GM21737 (cell line): ENCODE measurements at regions not wholly inside any gene's neighbourhood (a gene's known extent, or its start where the extent isn't known, plus 50 kb on each side); places are given as distances from the start of the nearest gene placed in this dataset.

Source experiments
- ATAC-seq: cut with Tn5 transposase; IDR thresholded peaks from one replicate; pipeline ENCODE4 v1.9.1; 2021; ENCODE audit warnings: mild to moderate bottlenecking, moderate library complexity; ENCODE audit not compliant: unreplicated experiment

DNA sequence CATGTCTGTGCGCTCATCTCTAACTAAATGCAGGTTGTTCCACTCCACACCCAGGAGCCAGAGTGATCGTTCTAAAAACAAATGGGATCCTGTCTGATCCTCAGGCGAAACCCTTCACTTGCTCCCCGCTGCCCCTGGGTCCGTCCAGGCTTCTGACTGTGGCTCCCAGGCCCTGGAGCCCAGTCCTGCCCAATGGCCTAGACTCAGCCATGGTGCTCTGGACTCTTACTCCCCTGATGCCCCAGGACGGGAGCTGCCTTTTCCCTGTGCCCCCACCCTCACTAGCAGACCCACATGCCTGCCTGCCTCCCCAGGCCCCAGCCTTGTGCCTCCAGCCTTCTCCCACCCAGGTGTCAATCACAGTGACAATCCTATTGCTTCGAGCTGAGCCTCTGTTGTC lies 256.7 kb downstream of the BMP7 start:
- ATAC-seq: no peak

DNA sequence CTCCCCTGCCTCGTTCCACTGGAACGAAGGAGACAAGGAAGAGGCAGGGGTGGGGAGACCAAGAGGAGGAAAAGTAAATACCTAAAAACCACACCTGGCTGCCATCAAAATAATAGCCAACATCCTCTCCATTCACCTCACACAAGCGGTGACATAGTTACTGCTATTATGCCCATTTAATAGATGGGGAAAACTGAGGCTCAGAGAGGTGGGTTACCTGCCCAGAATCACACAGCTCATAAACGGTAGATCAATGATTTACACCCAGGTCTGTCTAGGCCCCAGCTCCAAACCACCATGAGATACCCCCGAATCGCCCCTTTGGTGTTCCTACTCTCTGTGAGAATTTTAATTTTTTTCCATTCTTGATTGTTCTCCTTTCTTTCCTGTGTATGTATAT lies 253.8 kb downstream of the BMP7 start:
- ATAC-seq: no peak

DNA sequence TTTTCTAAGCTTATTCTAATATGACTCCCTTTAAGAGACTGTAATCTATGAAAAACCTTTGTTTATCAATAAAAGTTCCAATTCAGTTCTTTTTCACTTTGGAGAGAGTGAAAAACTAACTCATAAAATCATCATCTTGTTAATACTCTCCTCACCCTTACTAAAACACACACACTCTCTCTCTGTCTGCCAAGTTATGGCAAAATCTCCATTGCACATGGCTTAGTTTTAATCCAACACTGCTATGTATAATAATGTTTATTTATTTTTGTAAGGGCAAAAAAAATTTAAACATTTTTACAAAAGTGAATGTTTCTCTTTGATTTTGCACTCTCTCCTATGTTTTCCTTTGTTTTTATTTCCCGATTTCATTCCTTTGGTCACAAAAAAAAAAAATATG lies 253.2 kb downstream of the BMP7 start:
- no peak for ATAC-seq

GRCh38 chr20:57013741-57014140 lies 252.7 kb downstream of the BMP7 start:
- ATAC-seq: no peak

GRCh38 chr20:57020364-57020763 lies 246.1 kb downstream of the BMP7 start:
- no peak for ATAC-seq

DNA sequence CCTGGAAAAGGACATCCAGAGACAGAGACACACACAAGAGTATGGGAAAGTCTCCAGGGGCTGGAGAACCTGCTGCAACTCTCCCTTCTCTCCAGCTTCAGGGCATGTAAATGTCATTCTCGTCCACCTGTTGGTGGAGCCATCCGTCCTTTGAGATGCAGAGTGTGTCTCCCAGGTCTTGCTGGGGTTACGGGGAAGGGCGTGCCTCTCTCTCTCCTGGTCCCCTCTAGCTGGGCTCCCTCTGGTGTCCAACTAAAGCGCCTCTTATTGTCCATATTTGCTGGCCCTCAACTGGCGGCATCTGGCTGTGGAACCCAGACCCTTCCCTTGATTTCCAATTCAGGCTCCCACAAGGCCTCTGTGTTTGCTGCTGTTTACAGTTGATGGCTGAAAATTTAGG lies 244.1 kb downstream of the BMP7 start:
- no peak for ATAC-seq

DNA sequence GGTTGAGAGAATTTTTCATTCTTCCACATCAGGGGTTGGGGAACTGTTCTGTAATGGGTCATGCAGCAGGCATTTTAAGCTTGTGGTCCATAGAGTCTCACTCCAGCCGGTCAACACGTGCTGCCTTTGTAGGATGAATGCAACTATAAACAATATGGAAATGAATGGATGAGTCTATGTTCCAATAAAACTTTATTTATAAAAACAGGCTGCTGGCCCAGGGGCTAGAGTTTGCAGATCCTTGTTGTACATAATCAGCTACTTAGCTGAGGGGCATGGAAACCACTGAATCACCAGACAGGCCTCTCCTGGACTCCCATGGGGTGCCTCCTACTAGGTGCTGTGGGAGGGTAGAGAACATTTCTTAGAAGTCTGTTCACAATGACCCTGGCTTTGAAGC lies 243.4 kb downstream of the BMP7 start:
- no peak for ATAC-seq

DNA sequence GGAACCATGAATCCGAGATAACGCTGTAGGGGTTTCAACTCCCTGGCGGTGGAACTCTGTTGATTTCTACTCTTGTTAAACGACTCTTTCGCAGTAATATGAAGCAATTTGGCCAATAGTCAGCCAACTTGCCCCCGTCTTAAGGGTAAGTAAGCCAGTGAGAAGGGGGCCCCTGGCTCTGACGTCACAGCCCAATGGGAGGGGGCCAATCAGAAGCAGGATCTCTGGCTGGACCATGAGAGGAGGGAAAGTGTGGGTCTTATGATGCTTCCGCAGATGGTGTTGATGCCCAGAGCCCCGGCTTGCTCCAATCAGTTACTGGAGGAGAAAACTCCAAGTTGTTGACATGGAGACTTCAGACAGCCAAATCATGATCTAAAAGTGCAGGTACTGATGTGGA lies 242.4 kb downstream of the BMP7 start:
- ATAC-seq: no peak

- no peak for ATAC-seq
Observed at GRCh38 chr20:57024849-57025248, 241.6 kb downstream of the BMP7 start.

GRCh38 chr20:57025261-57025660 lies 241.2 kb downstream of the BMP7 start:
- no peak for ATAC-seq

DNA sequence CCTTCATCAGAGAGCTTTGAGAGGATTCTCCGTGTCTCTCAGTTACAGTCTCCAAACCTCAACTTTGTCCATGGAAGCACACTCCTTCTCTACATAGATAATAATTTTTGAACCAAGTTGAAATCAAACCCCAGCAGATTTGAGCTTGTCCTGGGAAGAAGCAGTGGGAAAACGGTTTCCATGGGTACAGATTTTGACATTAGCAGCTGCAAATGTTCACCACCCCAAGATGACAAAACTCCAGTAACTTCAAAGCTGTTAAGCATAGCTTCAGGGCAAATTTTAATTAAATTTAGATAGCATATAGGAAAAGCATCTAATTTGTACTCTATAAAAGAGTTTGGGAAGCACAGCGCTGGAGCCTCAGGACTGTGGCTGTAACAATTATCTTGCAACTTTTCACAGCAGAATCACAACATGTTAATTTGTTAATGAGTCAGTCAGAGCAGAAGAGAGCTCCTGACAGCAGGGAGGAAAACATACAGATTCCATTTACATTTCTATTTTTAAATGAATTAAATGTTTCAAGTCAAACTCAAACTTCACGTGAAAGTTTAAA lies 240.7 kb downstream of the BMP7 start:
- ATAC-seq: no peak

DNA sequence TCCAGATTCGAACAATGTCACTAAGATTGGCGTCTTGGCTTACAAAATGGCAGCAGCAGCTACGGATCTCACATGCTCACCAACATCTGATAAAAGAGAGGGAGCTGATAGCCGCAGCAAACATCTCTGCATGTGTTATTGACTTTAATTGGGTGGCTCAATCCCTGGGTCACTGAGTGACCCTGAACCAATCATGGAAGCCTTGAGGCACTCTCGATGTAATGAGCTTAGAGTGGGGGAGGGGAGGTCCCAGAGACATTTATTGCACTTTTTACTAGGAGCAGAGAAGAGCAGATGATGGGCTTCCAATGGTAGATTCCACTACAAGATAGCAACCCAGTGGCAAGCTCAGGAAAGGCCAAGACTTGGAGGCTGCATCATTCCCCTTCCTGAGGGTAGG lies 238.7 kb downstream of the BMP7 start:
- ATAC-seq: no peak

- ATAC-seq: no peak
Observed at GRCh38 chr20:57030611-57031600, 235.5 kb downstream of the BMP7 start.

DNA sequence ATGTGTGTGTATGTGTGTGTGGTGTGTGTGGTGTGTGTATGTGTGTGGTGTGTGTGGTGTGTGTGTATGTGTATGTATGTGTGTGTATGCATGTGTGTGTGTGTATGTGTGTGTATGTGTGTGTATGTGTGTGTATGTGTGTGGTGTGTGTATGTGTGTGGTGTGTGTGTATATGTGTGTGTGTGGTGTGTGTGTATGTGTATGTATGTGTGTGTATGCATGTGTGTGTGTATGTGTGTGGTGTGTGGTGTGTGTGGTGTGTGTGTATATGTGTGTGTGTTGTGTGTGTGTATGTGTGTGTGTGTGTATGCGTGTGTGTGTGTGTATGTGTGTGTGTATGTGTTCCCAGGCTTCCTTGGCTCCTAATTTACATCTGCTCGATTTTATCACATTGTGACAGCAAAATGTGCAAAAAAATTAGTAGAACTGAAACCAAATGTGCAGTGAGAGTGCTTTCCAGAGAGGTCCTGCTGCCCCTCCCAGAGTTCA lies 234.5 kb downstream of the BMP7 start:
- no peak for ATAC-seq

- no peak for ATAC-seq
Observed at GRCh38 chr20:57032847-57033246, 233.6 kb downstream of the BMP7 start.

DNA sequence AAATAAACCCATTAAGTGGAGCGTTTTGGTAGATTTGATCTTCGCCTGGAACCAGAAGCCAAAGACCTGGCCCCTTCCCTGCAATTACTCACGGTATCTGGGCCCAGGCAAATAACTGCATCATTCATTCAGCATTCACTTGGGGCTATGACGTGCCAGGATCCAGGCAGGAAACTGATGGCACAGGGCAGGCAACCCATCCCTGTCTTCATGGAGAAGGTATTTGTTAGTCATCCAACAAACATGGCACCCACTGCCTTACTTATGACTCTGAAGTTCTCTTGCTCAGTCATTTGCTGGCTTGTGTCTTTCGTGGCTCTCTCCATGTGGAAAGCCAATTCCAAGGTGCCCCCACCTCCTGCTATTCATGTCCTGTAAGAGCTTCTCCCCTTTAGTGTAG lies 232.4 kb downstream of the BMP7 start:
- ATAC-seq: no peak

GRCh38 chr20:57037689-57038088 lies 228.8 kb downstream of the BMP7 start:
- ATAC-seq: no peak

GRCh38 chr20:57038608-57039440 lies 227.6 kb downstream of the BMP7 start:
- no peak for ATAC-seq

- ATAC-seq: no peak
Observed at GRCh38 chr20:57040466-57040865, 226.0 kb downstream of the BMP7 start.

GRCh38 chr20:57040924-57041323 lies 225.5 kb downstream of the BMP7 start:
- no peak for ATAC-seq

GRCh38 chr20:57043091-57043490 lies 223.3 kb downstream of the BMP7 start:
- no peak for ATAC-seq
